Muscle of back (tissue), 3 donors: ENCODE measurements at regions not wholly inside any gene's neighbourhood (a gene's known extent, or its start where the extent isn't known, plus 50 kb on each side); places are given as distances from the start of the nearest gene placed in this dataset.
"Not testable (repeated sequence)": the region's sequence is repeated elsewhere in the genome, so short reads cannot be mapped to it uniquely, and the experiment has no call there.

ENCODE experiments used
- DNase-seq, 3 donors: peaks; one replicate each; pipeline versions ENCODE4 v3.0.0 to v3.0.0-alpha.2; 2013

DNA sequence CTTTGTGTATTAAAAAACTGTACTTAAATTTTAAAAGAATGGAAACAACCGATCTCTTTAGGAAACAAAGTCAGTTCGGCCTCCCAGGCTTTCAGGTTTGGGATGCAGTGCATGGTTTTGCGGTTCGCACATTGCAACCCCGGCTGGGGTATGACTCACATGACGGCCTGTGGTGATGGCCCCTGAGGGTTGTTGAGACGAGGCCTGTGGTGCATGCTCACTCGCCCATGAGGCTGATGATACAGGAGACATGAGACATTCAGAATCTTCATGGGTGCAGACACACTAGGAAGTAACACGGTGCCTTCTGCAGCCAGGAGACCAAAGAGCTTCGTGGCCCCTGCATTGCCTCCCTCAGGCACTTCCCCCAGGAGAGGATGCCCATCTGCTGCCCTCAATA is 724.6 kb upstream of the SALL3 start:
- no peak for DNase-seq

- no peak for DNase-seq
Measured at GRCh38 chr18:78268226-78268988, 711.2 kb upstream of the SALL3 start.

GRCh38 chr18:78271790-78272189 is 707.8 kb upstream of the SALL3 start:
- DNase-seq, result no peak

DNA sequence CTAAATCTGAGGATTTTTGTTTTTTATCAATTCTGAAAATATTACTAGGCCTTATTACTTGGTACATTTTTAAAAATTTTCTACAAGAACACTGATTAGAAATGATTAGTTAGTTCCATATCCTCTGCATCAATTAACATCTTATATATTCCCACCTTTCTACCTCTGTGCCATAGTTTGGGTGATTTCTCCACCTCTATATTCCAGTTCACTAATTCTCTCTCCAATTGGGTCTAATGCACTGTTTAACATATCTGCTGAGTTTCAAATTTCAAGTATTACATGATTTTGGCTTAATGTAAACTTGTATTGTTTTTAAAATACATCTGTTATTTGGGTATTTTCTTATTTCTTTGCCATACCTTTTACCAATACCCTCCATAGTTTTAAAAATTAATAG is 705.7 kb upstream of the SALL3 start:
- no peak for DNase-seq

DNA sequence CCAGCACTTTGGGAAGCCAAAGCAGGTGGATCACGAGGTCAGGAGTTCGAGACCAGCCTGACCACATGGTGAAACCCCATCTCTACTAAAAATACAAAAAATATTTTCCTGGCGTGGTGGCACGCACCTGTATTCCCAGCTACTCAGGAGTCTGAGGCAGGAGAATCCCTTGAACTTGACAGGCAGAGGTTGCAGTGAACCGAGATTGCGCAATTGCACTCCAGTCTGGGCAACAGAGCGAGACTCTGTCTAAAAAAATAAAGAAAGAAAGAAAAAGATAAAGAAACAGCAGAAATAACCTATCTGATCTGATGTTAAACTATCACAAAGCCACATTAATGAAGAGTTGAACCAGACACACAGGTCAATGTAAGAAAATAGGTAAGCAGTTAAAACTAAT is 696.2 kb upstream of the SALL3 start:
- not testable (repeated sequence) for DNase-seq

DNA sequence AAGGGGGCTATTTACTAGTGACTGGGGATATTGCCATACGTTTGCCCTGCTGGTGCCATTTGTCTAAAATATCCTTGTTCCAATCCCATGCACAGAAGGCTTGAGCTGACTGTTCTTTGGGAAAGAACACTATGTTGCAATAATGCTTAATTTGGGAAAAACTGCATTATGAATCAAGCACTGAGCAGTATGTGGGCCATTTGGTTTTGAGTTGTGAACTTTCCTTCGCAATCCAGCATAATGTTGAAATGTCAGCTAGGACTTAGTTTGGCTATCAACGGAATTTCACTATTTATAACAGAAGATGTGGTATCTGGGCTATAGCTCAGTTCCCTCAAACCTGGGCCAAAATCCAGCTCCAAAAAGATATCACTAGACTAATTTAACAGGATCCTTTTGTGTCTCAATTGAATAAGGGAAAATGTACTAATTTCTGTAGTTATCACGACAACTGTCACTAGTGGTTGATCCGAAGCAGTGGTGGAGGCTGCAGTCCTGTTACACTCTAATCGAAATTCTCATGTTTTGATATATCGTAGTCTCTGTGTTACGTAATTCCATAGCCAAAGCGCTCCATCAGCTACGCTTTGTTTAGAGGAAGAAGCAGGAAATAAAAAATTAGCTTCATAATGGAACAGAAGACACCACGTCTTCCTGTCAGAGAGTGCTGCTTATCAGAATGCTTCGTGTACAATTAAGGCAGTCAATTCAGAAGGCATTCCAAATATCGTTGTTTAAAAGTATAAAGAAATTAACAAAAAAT is 686.8 kb upstream of the SALL3 start:
- DNase-seq, result no peak

DNA sequence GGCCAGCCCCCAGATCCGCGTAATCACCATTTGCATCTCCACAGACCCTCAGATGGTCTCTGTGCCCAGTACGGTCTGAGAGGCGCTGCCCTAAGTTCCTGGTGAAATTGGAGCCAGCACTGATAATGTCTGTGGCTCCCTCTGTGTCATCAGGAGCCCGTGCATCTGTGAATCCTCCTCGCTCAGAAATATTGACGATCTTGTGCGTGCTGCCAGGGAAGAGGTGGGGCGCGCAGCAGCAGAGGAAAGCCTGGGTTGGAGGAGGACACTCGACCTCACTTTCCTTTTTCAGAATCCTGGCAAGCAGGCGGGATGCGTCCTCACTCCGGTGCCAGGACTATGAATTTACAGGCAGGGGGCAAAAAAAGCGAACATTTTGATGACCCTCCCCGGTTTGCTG is 686.1 kb upstream of the SALL3 start:
- DNase-seq, result peak in 1 of 3 donors; percentile 29

GRCh38 chr18:78293940-78294541 is 685.6 kb upstream of the SALL3 start:
- DNase-seq, result no peak

GRCh38 chr18:78295262-78295661 is 684.4 kb upstream of the SALL3 start:
- no peak for DNase-seq

DNA sequence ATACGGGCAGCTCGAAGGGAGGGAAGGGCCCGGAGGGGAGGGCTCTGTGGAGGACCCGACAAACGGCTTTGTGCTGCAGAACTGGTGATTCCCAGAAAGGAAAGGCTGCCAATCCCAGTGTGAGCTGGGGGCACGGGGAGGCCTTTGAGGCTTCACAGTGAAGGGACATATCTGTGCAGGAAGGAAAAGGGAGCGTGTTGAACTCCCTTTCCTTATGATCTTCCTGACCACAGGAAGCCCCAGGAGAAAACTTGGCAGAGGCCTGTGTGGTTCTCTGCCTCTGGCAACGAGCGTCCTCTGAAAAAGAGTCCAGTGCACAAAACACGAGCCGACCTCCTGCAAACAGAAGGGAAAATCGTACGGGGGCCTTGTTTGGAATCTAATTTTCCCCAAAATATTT is 683.5 kb upstream of the SALL3 start:
- no peak for DNase-seq

DNA sequence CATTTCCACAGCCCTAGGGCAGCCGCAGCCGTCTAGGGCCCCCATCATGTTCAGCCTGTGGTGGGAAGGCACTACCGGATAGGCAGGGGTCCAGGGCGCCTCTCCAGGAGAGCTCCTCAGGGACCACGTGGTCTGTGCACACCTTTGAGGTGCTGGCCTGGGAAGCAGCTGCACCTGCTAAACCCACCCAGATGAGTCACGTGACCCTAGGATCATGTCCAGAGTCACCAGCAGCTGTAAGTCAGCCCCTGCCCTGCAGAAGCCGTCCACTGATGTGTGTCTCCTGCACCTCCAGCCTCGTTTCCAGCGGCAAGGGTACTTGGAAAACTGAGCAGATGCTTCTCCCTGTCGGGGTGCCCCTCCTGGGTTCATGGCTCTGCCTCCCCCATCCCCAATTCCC is 682.6 kb upstream of the SALL3 start:
- no peak for DNase-seq

DNA sequence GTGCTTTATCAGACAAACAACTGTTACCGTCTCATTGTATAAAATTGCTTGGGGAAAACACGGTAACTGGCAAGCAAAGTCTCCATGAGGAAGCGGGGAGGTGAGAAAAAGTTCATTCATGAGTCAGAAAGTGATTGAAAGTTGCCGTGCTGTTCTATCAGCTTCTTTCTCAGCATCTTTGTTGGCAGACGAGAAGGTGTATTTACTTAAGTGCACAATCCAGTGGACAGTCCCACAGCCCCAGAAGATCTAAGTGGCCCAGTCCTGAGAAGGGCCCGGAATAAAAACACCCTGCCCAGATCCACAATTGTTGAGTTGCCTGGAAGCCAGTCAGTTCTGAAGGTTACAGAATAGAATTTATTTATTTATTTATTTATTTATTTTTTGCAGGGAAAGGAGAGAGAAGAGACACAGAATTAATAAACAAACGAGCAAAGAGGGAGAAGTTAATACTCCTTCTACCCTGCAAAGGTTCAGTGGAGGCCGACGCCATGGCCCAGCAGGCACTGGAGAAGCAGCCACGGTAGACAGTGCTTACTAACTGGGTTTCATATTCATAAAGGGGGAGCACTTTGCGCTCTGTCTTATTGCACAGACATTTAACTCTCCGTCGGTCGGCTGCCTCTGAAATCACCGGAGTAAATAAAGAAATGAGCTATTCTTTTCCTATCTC is 676.0 kb upstream of the SALL3 start:
- peak in 1 of 3 donors; percentile 37 for DNase-seq

GRCh38 chr18:78304192-78305164 is 675.1 kb upstream of the SALL3 start:
- peak in 2 of 3 donors; percentile 24 to 54 for DNase-seq

GRCh38 chr18:78305789-78306188 is 673.8 kb upstream of the SALL3 start:
- no peak for DNase-seq

GRCh38 chr18:78309307-78309706 is 670.3 kb upstream of the SALL3 start:
- DNase-seq, result no peak

GRCh38 chr18:78309924-78310323 is 669.7 kb upstream of the SALL3 start:
- peak in 2 of 3 donors; percentile 25 to 46 for DNase-seq

DNA sequence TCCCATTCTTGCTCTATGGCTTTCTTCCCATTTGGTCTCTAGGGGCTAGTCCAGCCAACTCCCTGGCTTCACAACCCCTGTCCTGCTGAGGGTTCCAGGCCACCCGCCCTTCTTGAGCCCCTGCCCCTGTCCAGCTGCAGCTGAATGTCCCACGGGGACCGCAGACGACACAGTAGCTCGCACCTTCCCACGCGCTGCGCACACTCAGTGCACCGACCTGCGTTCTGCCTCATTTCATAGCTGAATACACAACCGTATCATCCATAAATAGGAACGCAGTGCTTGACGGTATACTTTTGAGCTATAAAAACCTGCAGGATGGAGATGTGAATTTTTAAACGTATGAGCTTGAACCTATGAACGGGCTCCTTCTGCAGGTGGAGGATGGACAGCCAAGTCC is 660.4 kb upstream of the SALL3 start:
- no peak for DNase-seq

- no peak for DNase-seq
Measured at GRCh38 chr18:78319961-78320360, 659.7 kb upstream of the SALL3 start.

GRCh38 chr18:78321402-78321801 is 658.2 kb upstream of the SALL3 start:
- no peak for DNase-seq

- DNase-seq, result no peak
Measured at GRCh38 chr18:78323453-78324197, 656.0 kb upstream of the SALL3 start.
